NB4 (cell line): ENCODE measurements at regions not wholly inside any gene's neighbourhood (a gene's known extent, or its start where the extent isn't known, plus 50 kb on each side); places are given as distances from the start of the nearest gene placed in this dataset.

Experiments
- MYC ChIP-seq: IDR thresholded peaks from 2 replicates; pipeline ENCODE4 v1.6.1; 2011; ENCODE audit warnings: low read depth, low read length
- TF ChIP-seq, protein P1 (sequence below): IDR thresholded peaks from 2 replicates; pipeline ENCODE4 v1.6.1; 2011; ENCODE audit warnings: low read depth, low read length
- TF ChIP-seq, protein P2 (sequence below): IDR thresholded peaks from one replicate; pipeline ENCODE4 v1.5.1; 2012; ENCODE audit warnings: low read depth, low read length

DNA sequence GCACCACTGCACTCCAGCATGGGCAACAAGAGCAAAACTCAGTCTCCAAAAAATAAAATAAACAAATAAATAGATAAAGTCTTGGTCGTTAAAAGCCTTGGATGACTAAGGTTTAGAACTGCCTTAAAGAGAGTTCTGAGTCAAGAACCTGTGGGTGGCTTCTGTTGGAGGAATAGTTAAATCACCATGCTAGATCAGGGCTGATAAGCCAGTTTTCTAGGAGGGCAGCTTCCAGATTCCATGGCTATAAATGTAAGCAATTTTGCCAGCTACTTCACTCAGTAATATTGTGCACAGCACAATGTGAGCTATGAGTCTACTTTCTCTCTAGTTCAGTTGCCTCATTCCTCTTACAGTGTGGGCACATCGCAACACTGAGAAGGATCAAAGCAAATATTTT is 242.1 kb upstream of the NUDT12 start:
- TF ChIP-seq, protein P1, sequence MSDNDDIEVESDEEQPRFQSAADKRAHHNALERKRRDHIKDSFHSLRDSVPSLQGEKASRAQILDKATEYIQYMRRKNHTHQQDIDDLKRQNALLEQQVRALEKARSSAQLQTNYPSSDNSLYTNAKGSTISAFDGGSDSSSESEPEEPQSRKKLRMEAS = no peak
- TF ChIP-seq, protein P2, sequence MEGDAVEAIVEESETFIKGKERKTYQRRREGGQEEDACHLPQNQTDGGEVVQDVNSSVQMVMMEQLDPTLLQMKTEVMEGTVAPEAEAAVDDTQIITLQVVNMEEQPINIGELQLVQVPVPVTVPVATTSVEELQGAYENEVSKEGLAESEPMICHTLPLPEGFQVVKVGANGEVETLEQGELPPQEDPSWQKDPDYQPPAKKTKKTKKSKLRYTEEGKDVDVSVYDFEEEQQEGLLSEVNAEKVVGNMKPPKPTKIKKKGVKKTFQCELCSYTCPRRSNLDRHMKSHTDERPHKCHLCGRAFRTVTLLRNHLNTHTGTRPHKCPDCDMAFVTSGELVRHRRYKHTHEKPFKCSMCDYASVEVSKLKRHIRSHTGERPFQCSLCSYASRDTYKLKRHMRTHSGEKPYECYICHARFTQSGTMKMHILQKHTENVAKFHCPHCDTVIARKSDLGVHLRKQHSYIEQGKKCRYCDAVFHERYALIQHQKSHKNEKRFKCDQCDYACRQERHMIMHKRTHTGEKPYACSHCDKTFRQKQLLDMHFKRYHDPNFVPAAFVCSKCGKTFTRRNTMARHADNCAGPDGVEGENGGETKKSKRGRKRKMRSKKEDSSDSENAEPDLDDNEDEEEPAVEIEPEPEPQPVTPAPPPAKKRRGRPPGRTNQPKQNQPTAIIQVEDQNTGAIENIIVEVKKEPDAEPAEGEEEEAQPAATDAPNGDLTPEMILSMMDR = no peak
- TF ChIP-seq MYC = no peak
